NOMO-1 treated with dmso at 0.1 percent for 144 hours (cell line): ENCODE measurements at regions not wholly inside any gene's neighbourhood (a gene's known extent, or its start where the extent isn't known, plus 50 kb on each side); places are given as distances from the start of the nearest gene placed in this dataset.

ENCODE experiments used
- DNase-seq: peaks from one replicate; lab custom pipeline; 2025; ENCODE audit not compliant: unreplicated experiment; lab: John Stamatoyannopoulos, UW

GRCh38 chr2:43022896-43023295, 203.5 kb downstream of the ZFP36L2 start:
- no peak for DNase-seq

- no peak for DNase-seq
These were observed 204.5 kb downstream of the ZFP36L2 start for GRCh38 chr2:43021791-43022509.

DNA sequence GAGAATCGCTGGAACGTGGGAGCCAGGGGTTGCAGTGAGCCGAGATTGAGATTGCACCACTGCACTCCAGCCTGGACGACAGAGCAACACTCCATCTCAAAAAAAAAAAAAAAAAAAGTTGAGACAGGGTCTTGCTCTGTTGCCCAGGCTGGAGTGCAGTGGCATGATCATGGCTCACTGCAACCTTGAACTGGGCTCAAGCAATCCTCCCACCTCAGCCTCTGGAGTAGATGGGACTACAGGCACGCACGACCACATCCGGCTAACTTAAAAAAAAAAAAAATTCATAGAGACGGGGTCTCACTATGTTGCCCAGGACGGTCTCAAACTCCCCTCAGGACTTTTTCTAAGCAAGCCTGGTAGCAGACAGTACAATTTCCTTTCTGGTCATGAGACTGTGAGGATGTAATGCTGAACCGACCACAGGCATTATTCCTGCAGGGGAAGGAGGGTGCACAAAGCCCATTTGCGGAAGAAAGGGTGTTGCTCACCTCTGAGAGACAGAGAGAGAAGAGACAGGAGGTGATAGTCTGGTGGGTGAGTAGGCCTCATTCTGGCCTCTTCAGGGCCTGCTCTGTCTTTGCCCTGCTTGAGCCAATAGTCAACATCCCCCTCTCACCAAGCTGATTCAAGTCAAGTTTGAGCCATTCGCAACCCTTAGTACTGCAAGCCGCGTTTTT, 205.3 kb downstream of the ZFP36L2 start:
- DNase-seq: no peak

- DNase-seq: no peak
These were observed 206.1 kb downstream of the ZFP36L2 start for GRCh38 chr2:43020296-43020695.

- DNase-seq: no peak
These were observed 206.7 kb downstream of the ZFP36L2 start for GRCh38 chr2:43019536-43020183.

- no peak for DNase-seq
These were observed 207.4 kb downstream of the ZFP36L2 start for GRCh38 chr2:43019025-43019367.

GRCh38 chr2:43018179-43019024, 208.0 kb downstream of the ZFP36L2 start:
- DNase-seq: peak; percentile 93

- DNase-seq: peak; percentile 55
These were observed 212.5 kb downstream of the ZFP36L2 start for GRCh38 chr2:43013821-43014345.

- no peak for DNase-seq
These were observed 213.4 kb downstream of the ZFP36L2 start for GRCh38 chr2:43012966-43013365.

- DNase-seq: no peak
These were observed 215.3 kb downstream of the ZFP36L2 start for GRCh38 chr2:43011158-43011491.

DNA sequence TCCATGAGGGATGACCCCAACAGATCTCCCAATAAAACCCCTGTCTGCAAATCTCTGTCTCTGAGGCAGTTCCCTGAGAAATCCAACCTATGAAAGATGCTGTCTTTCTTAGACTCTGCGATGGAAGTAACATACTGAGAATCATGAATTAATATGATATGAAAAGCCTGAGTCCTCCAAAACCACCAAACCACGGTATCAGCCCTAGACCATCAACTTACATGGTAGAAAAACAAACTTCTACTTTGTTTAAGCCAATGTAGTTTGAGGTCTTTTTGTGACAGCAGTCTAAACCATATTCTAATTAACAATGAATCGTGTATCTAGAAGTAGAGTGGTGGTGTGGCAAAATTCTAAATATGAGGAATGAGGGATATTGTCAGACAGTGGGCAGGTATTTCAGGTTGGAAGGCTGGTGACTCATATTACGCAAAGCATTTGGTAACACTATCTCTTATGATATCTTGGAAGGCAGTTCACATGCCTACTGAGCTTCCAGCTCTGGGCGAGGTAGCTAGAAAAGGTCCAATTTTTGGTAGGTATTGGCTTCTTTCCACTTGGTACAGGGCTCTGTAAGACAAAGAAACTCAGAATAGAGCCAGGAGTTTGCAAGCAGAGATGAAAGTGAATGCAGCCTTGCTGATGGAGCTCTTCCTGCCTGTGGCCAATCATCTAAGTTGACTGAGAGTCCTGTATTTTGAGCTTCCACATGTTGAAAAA, 215.8 kb downstream of the ZFP36L2 start:
- no peak for DNase-seq

DNA sequence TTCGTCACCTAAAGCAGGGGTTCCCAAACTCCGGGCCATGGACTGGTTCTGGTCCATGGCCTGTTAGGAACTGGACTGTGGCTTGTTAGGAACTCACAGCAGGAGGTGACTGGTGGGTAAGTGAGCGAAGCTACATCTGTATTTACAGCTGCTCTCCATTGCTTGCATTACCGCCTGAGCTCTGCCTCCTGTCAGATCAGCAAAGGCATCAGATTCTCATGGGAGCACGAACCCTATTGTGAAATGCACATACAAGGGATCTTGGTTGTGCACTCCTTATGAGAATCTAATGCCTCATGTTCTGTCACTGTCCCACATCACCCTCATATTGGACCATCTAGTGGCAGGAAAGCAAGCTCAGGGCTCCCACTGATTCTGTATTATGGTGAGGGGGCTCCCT, 217.0 kb downstream of the ZFP36L2 start:
- DNase-seq: no peak

- no peak for DNase-seq
These were observed 216.0 kb upstream of the HAAO start for GRCh38 chr2:43008388-43008787.

GRCh38 chr2:43007901-43008300, 215.5 kb upstream of the HAAO start:
- DNase-seq: no peak

GRCh38 chr2:43006834-43007543, 214.6 kb upstream of the HAAO start:
- no peak for DNase-seq

DNA sequence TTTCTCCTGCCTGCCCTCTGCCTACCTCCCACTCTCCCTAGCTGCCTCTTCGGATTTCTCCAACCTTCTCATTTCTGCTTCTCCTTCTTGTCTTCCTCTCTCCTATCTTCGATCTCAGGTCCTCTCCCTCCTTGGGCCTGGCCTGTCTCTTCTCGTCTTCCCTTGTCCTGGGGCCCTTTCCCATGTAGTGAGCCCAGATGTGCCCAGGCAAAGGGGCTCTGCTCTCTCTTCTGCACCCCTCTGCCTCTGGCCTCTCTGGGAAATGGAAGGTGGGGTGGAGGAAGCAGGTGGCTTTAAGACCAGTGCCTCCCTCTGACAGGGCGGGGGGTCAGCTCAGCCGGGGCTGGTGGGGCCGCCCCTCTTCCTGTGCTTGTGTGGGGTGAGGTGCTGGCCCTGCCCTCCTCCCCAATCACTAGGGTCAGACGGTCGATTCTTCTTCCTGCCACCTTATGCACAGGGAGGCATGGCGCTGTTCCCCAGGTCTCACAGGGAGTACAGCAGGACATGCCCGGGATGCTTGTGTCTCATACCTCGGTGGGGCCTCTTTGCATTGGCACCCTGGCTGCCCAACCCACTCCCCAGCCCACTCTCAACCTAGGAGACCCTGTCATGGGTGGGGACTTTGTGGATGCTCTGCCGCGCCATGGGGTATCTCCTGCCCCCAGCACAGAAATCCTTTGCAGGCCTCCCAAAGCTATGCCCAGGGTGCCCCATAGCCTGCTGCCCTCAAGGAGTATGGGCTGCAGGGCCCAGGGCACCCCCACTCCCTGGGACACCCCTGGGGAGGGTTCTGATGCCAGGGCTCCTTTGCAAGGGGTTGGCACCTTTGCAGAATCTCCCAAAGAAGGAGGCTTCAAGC, 213.8 kb upstream of the HAAO start:
- DNase-seq: no peak

GRCh38 chr2:43005245-43005974, 213.0 kb upstream of the HAAO start:
- no peak for DNase-seq

GRCh38 chr2:43004879-43005244, 212.5 kb upstream of the HAAO start:
- no peak for DNase-seq
